NOMO-1 (cell line): ENCODE measurements at regions not wholly inside any gene's neighbourhood (a gene's known extent, or its start where the extent isn't known, plus 50 kb on each side); places are given as distances from the start of the nearest gene placed in this dataset.

Source experiments
- DNase-seq, 2 experiments: peaks; one replicate each; lab custom pipeline; 2025; ENCODE audit not compliant: unreplicated experiment in 2 of 2; lab: John Stamatoyannopoulos, UW

GRCh38 chr4:24249972-24250371, 334.4 kb downstream of the DHX15 start:
- DNase-seq: no peak

DNA sequence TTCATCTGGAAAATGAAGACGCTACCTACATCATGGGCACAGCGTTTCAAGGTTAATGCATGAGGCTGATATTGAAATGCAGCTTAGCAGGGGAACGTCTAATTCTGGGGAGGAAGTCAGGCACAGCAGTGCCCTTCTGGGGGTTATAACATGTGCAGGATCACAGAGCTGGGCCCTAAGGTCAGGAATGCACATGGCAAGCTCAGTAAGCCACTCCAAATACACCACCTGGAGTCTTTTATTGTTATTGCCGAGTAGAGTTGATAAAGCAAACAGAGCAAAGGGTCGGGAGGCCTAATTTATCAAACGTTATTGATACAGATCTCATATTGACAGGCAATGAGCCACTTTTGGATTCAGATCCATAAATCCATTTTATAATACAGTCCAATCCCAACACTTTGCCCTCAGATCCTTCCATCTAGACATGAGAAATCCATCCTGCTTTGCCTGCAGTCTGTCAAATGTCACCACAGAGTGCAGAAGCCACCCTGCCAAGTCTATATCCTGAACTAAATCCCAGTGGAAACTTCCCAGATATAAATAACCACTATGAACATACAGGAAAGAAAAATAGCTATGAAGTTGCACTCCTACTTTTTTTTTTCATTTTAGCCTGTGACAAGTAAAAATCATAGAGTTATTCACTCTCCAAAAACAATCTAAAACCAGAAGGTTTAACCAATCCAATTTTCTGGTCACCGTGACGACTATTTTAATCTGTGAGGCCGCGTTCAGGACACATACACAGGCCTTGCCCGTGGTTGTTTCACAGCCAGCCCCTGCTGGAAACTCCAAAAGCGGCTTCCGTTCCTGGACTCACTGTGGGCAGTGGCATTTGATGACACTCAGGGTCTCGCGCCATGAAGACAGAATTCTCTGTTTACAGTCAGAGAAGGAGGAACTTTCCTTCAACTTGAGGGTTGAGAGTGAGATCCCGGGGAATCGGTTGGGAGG, 335.4 kb downstream of the DHX15 start:
- no peak for DNase-seq

GRCh38 chr4:24245491-24245820, 338.9 kb downstream of the DHX15 start:
- DNase-seq: no peak

DNA sequence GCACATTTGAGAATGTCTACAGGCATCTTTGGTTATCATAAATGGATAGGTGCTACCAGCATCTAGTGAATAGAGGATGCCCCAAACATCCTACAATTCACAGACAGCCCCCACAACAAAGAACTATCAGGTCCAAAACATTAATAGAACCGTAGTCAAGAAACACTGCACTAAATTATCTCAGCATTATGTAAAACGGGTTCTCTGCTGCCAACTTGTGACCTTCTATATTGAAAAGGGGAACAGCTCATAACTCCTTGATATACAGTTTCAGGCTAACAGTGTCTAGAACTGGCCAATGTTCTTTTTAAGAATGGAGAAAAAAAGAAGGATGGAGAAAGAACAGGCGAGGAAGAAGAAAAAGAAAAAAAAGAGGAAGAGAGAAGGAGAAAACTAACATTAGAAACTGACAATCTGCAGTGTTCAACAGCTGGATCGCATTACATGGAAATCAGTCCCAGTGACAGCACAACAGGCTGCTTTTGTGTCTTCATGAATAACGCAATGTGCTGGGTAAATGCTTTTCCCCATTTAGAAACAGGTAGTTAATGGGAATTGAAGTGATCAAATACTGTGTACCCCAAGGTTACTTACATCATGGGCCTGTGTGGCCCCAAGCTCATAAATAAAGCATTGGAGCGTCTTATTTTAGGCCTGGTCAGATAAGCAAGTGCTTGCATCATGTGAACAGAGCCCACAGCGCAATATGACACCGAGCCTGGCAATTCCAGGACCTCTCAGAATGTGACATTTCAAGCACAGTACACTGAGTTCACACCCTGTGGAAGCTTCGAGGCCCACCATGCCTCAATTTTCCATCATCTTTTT, 339.5 kb downstream of the DHX15 start:
- no peak for DNase-seq

DNA sequence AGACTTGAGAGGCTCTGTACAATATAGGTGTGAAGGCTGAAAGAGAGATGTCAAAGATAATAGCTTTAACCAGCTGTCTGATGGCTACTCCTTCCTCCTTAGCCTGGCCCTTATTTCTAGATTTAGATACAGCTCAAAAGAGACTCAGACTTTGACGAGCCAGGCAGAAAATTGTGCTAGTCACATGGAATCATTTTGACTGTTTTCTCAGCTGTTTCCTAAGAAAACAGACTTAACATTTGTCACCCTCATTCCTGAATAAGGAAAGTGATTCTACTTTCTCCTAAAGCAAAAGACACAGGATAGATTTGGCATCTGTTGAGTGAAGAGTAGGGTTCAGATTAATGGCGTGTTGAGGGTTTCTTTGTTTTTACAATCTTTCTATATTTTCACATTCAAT, 340.7 kb downstream of the DHX15 start:
- DNase-seq: no peak

GRCh38 chr4:24241511-24241910, 342.8 kb downstream of the DHX15 start:
- no peak for DNase-seq

DNA sequence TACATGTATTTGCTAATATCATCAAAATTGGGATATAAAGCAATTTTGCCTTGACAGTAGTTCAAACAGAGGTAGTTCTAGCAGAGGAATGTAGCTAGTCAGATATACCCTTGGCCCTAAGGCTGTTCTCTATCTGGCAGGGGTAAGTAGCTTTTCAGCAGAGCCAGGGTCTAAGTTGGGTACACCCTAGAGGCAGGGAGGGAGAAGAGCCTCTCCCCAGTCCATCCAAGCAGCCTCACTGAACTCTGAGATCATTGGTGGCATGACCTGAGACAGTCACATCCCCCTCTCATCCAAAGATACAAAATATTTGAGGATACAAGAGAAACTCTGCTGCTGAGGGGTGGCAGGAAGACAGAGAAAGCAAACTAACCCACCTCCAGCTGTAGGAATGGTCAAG, 343.7 kb downstream of the DHX15 start:
- DNase-seq: no peak

DNA sequence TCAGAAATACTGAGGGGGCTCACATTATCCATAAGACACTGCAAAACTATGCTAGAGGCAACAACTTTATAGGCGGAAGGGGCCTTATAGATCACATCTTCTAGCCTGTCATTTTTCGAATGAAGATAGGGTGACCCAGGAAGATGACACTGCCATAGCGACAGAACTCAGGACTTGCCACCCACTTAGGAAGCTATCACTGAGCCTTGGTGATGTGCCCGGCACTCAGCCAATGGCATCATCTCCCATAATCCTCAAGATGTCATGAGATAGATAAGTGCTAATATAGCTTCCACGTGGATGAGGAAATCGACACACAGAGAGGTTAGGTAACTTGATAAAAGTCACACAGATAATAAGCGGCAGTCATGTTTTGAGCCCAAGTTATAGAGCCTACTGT, 346.6 kb downstream of the DHX15 start:
- DNase-seq: no peak

- no peak for DNase-seq
Measured at GRCh38 chr4:24236532-24236931, 346.7 kb upstream of the PPARGC1A start.

- no peak for DNase-seq
Measured at GRCh38 chr4:24236120-24236519, 346.3 kb upstream of the PPARGC1A start.

- no peak for DNase-seq
Measured at GRCh38 chr4:24235618-24236017, 345.8 kb upstream of the PPARGC1A start.

GRCh38 chr4:24234288-24234848, 344.5 kb upstream of the PPARGC1A start:
- no peak for DNase-seq

DNA sequence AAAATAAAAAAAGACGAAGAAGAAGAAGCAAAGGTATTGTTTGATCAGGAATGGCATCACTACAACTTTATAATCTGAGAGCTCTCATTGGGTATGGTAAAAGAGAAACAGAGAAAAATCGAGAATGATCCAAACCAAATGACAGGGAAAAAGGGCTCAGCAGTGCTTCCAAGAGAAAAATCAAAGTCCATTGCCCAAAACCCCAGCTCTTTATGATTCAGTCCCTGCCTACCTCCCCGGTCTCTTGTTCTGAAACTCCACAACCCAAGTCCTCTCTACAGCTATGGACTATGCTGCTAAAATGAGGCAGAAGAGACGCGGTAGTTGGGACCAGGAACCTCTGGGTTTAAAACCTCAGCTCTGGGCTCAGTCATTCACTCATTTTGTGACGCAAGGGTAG, 341.1 kb upstream of the PPARGC1A start:
- no peak for DNase-seq

DNA sequence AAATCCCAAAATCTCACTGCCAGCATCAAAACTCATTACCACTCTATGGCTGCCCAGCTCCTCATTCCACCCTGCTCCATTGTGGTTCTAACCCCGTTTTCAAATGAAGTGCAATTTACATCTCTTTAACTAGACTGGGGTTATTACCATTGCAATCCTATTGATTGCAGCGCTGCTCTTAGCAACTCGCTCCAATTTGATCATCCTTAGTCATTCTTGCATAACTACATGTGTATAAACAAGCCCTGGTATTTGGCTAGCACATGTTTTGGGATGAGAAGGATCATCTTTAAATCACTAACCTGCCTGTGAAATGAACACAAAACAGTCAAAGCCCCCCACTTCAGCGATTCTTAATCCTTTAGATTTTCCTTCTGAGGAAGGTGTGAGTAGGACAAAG, 340.1 kb upstream of the PPARGC1A start:
- DNase-seq: no peak

- DNase-seq: no peak
Measured at GRCh38 chr4:24228692-24229091, 338.8 kb upstream of the PPARGC1A start.

GRCh38 chr4:24226667-24227066, 336.8 kb upstream of the PPARGC1A start:
- DNase-seq: no peak

DNA sequence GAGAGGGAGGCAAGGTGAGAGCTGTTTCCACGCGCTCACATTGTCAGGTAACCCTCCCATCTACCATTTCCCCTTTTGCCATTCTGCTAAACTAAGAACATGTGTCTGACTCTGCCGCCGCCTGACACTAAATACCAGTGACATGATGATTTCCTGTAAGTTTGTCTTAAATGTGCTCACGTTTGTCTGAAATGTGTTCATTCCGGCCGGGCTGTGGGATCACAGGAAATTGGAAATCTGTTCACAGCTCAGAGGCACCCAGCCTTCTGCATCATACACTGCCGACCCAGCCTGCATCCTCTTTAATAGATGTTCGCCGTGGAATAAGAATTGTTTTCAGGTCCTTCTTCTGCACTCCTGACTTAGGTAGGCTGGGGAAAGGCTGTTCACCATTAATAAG, 336.2 kb upstream of the PPARGC1A start:
- no peak for DNase-seq

DNA sequence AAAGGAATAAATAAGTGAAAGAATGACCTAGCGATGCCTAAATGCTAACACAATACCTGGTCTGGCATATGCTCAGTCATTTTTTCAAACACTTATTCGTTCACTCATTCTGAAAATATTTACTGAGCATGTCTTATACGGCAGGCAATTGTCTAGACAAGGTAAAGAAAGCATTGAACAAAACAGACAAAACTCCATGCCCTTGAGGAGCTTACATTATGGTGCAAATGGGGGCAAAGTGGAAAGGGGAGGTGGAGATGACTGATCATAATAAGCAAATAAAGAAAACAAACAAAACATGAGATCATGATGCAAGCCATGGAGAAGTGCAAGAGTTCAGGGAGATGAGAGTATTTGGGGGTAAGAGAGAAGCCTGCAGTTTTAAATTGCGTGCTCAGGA, 334.6 kb upstream of the PPARGC1A start:
- no peak for DNase-seq

GRCh38 chr4:24219209-24219608, 329.4 kb upstream of the PPARGC1A start:
- DNase-seq: no peak

GRCh38 chr4:24218566-24218965, 328.7 kb upstream of the PPARGC1A start:
- DNase-seq: no peak

DNA sequence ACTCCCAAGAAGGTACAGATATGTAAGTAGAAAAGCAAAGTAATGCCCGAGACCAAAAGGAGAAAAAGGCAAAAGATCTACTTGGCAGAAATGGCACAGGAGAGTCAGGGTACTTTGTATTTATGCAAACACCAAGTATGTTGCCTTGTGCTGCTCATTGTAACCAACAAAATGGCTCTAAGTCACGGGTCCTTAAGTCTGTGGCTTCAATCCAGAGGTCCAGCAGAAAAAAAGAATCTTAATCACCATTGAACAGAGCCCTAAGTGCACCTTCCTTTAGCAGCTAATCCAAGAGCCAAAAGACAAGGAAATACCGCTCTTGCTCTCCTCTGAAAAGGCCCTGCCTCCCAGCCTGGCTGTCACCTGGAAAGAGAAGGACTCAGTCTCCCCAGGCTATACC, 324.9 kb upstream of the PPARGC1A start:
- no peak for DNase-seq

GRCh38 chr4:24213961-24214360, 324.1 kb upstream of the PPARGC1A start:
- no peak for DNase-seq
